ENCODE measurements at regions not wholly inside any gene's neighbourhood (a gene's known extent, or its start where the extent isn't known, plus 50 kb on each side); places are given as distances from the start of the nearest gene placed in this dataset.

GRCh38 chr13:74461011-74461410, 326.8 kb upstream of the KLF12 start:
- Histone ChIP-seq H3K27me3 (ENCODE audit: low read depth, low read length) (no peaks in the 10 kb centered on the region), H3K4me3 (ENCODE audit: low read depth in 1 of 2, low read length in 2 of 2) (no peak overlapping the region), H3K4me1 (ENCODE audit: control insufficient read depth in 1 of 2, insufficient read depth in 2 of 2, low read length in 2 of 2) (no peaks in the 10 kb centered on the region), H3K36me3 (ENCODE audit: control insufficient read depth in 1 of 2, insufficient read depth in 2 of 2, low read length in 2 of 2) (no peaks in the 10 kb centered on the region), H3K9me3 (ENCODE audit: control insufficient read depth in 1 of 2, low read length in 2 of 2) (no peaks in the 10 kb centered on the region), H3K27ac (ENCODE audit: low read length) (no peak overlapping the region)

- H3K4me3 ChIP-seq (ENCODE audit: low read depth in 1 of 2, low read length in 2 of 2) = no peak overlapping the region
- no peak overlapping the region for H3K27ac ChIP-seq (ENCODE audit: low read length)
Observed at GRCh38 chr13:74452881-74453280, 318.7 kb upstream of the KLF12 start.

GRCh38 chr13:74452176-74452575, 318.0 kb upstream of the KLF12 start:
- no peak overlapping the region for H3K27ac ChIP-seq (ENCODE audit: low read length)

More at GRCh38 chr13:74452881-74453280, 318.7 kb upstream of the KLF12 start:
- H3K36me3 ChIP-seq (ENCODE audit: control insufficient read depth in 1 of 2, insufficient read depth in 2 of 2, low read length in 2 of 2) = no peaks in the 10 kb centered on the region
- H3K4me1 ChIP-seq (ENCODE audit: control insufficient read depth in 1 of 2, insufficient read depth in 2 of 2, low read length in 2 of 2) = no peaks in the 10 kb centered on the region
- no peaks in the 10 kb centered on the region for H3K27me3 ChIP-seq (ENCODE audit: low read depth, low read length)
- H3K9me3 ChIP-seq (ENCODE audit: control insufficient read depth in 1 of 2, low read length in 2 of 2) = no peaks in the 10 kb centered on the region

GRCh38 chr13:74450964-74451363, 316.8 kb upstream of the KLF12 start:
- Histone ChIP-seq H3K27me3 (ENCODE audit: low read depth, low read length) (no peaks in the 10 kb centered on the region), H3K4me1 (ENCODE audit: control insufficient read depth in 1 of 2, insufficient read depth in 2 of 2, low read length in 2 of 2) (no peaks in the 10 kb centered on the region), H3K9me3 (ENCODE audit: control insufficient read depth in 1 of 2, low read length in 2 of 2) (no peaks in the 10 kb centered on the region), H3K27ac (ENCODE audit: low read length) (no peak overlapping the region), H3K4me3 (ENCODE audit: low read depth in 1 of 2, low read length in 2 of 2) (no peak overlapping the region), H3K36me3 (ENCODE audit: control insufficient read depth in 1 of 2, insufficient read depth in 2 of 2, low read length in 2 of 2) (no peaks in the 10 kb centered on the region)

More at GRCh38 chr13:74452176-74452575, 318.0 kb upstream of the KLF12 start:
- no peaks in the 10 kb centered on the region for H3K27me3 ChIP-seq (ENCODE audit: low read depth, low read length)
- H3K36me3 ChIP-seq (ENCODE audit: control insufficient read depth in 1 of 2, insufficient read depth in 2 of 2, low read length in 2 of 2) = no peaks in the 10 kb centered on the region
- no peaks in the 10 kb centered on the region for H3K9me3 ChIP-seq (ENCODE audit: control insufficient read depth in 1 of 2, low read length in 2 of 2)
- H3K4me3 ChIP-seq (ENCODE audit: low read depth in 1 of 2, low read length in 2 of 2) = no peak overlapping the region
- no peaks in the 10 kb centered on the region for H3K4me1 ChIP-seq (ENCODE audit: control insufficient read depth in 1 of 2, insufficient read depth in 2 of 2, low read length in 2 of 2)

GRCh38 chr13:74450525-74450845, 316.3 kb upstream of the KLF12 start:
- Histone ChIP-seq H3K27ac (ENCODE audit: low read length) (no peak overlapping the region), H3K27me3 (ENCODE audit: low read depth, low read length) (no peaks in the 10 kb centered on the region)

GRCh38 chr13:74449811-74450524, 315.8 kb upstream of the KLF12 start:
- Histone ChIP-seq H3K36me3 (ENCODE audit: control insufficient read depth in 1 of 2, insufficient read depth in 2 of 2, low read length in 2 of 2) (no peaks in the 10 kb centered on the region), H3K4me1 (ENCODE audit: control insufficient read depth in 1 of 2, insufficient read depth in 2 of 2, low read length in 2 of 2) (no peaks in the 10 kb centered on the region), H3K4me3 (ENCODE audit: low read depth in 1 of 2, low read length in 2 of 2) (no peak overlapping the region), H3K27me3 (ENCODE audit: low read depth, low read length) (no peaks in the 10 kb centered on the region), H3K27ac (ENCODE audit: low read length) (no peak overlapping the region), H3K9me3 (ENCODE audit: control insufficient read depth in 1 of 2, low read length in 2 of 2) (no peaks in the 10 kb centered on the region)

More at GRCh38 chr13:74450525-74450845, 316.3 kb upstream of the KLF12 start:
- no peaks in the 10 kb centered on the region for H3K4me1 ChIP-seq (ENCODE audit: control insufficient read depth in 1 of 2, insufficient read depth in 2 of 2, low read length in 2 of 2)
- no peaks in the 10 kb centered on the region for H3K36me3 ChIP-seq (ENCODE audit: control insufficient read depth in 1 of 2, insufficient read depth in 2 of 2, low read length in 2 of 2)
- H3K9me3 ChIP-seq (ENCODE audit: control insufficient read depth in 1 of 2, low read length in 2 of 2) = no peaks in the 10 kb centered on the region
- no peak overlapping the region for H3K4me3 ChIP-seq (ENCODE audit: low read depth in 1 of 2, low read length in 2 of 2)

- Histone ChIP-seq H3K4me1 (ENCODE audit: control insufficient read depth in 1 of 2, insufficient read depth in 2 of 2, low read length in 2 of 2) (peaks cover 0 to 15% of the 10 kb centered on the region in 2 donors), H3K27me3 (ENCODE audit: low read depth, low read length) (no peaks in the 10 kb centered on the region), H3K27ac (ENCODE audit: low read length) (no peak overlapping the region), H3K9me3 (ENCODE audit: control insufficient read depth in 1 of 2, low read length in 2 of 2) (no peaks in the 10 kb centered on the region), H3K4me3 (ENCODE audit: low read depth in 1 of 2, low read length in 2 of 2) (no peak overlapping the region), H3K36me3 (ENCODE audit: control insufficient read depth in 1 of 2, insufficient read depth in 2 of 2, low read length in 2 of 2) (no peaks in the 10 kb centered on the region)
Observed at GRCh38 chr13:74444864-74445479, 310.8 kb upstream of the KLF12 start.

- H3K4me1 ChIP-seq (ENCODE audit: control insufficient read depth in 1 of 2, insufficient read depth in 2 of 2, low read length in 2 of 2) = peaks cover 0 to 15% of the 10 kb centered on the region in 2 donors
- H3K4me3 ChIP-seq (ENCODE audit: low read depth in 1 of 2, low read length in 2 of 2) = no peak overlapping the region
- no peaks in the 10 kb centered on the region for H3K9me3 ChIP-seq (ENCODE audit: control insufficient read depth in 1 of 2, low read length in 2 of 2)
- H3K27ac ChIP-seq (ENCODE audit: low read length) = no peak overlapping the region
- no peaks in the 10 kb centered on the region for H3K27me3 ChIP-seq (ENCODE audit: low read depth, low read length)
- H3K36me3 ChIP-seq (ENCODE audit: control insufficient read depth in 1 of 2, insufficient read depth in 2 of 2, low read length in 2 of 2) = no peaks in the 10 kb centered on the region
Observed at GRCh38 chr13:74444161-74444571, 310.0 kb upstream of the KLF12 start.

- H3K36me3 ChIP-seq (ENCODE audit: control insufficient read depth in 1 of 2, insufficient read depth in 2 of 2, low read length in 2 of 2) = no peaks in the 10 kb centered on the region
- H3K4me3 ChIP-seq (ENCODE audit: low read depth in 1 of 2, low read length in 2 of 2) = no peak overlapping the region
- H3K9me3 ChIP-seq (ENCODE audit: control insufficient read depth in 1 of 2, low read length in 2 of 2) = no peaks in the 10 kb centered on the region
- no peaks in the 10 kb centered on the region for H3K27me3 ChIP-seq (ENCODE audit: low read depth, low read length)
- H3K4me1 ChIP-seq (ENCODE audit: control insufficient read depth in 1 of 2, insufficient read depth in 2 of 2, low read length in 2 of 2) = peaks cover 0 to 19% of the 10 kb centered on the region in 2 donors
- H3K27ac ChIP-seq (ENCODE audit: low read length) = no peak overlapping the region
Observed at GRCh38 chr13:74443631-74444030, 309.4 kb upstream of the KLF12 start.

- Histone ChIP-seq H3K4me3 (ENCODE audit: low read depth in 1 of 2, low read length in 2 of 2) (no peak overlapping the region), H3K36me3 (ENCODE audit: control insufficient read depth in 1 of 2, insufficient read depth in 2 of 2, low read length in 2 of 2) (no peaks in the 10 kb centered on the region), H3K27ac (ENCODE audit: low read length) (no peak overlapping the region), H3K27me3 (ENCODE audit: low read depth, low read length) (no peaks in the 10 kb centered on the region), H3K9me3 (ENCODE audit: control insufficient read depth in 1 of 2, low read length in 2 of 2) (no peaks in the 10 kb centered on the region), H3K4me1 (ENCODE audit: control insufficient read depth in 1 of 2, insufficient read depth in 2 of 2, low read length in 2 of 2) (peaks cover 0 to 19% of the 10 kb centered on the region in 2 donors)
Observed at GRCh38 chr13:74442751-74443150, 308.5 kb upstream of the KLF12 start.

GRCh38 chr13:74438901-74439300, 304.7 kb upstream of the KLF12 start:
- H3K27me3 ChIP-seq (ENCODE audit: low read depth, low read length) = no peaks in the 10 kb centered on the region
- peaks cover 0 to 14% of the 10 kb centered on the region in 2 donors for H3K4me1 ChIP-seq (ENCODE audit: control insufficient read depth in 1 of 2, insufficient read depth in 2 of 2, low read length in 2 of 2)
- H3K36me3 ChIP-seq (ENCODE audit: control insufficient read depth in 1 of 2, insufficient read depth in 2 of 2, low read length in 2 of 2) = no peaks in the 10 kb centered on the region
- H3K4me3 ChIP-seq (ENCODE audit: low read depth in 1 of 2, low read length in 2 of 2) = no peak overlapping the region
- no peaks in the 10 kb centered on the region for H3K9me3 ChIP-seq (ENCODE audit: control insufficient read depth in 1 of 2, low read length in 2 of 2)
- no peak overlapping the region for H3K27ac ChIP-seq (ENCODE audit: low read length)

- H3K4me3 ChIP-seq (ENCODE audit: low read depth in 1 of 2, low read length in 2 of 2) = no peak overlapping the region
- H3K9me3 ChIP-seq (ENCODE audit: control insufficient read depth in 1 of 2, low read length in 2 of 2) = no peaks in the 10 kb centered on the region
- no peaks in the 10 kb centered on the region for H3K36me3 ChIP-seq (ENCODE audit: control insufficient read depth in 1 of 2, insufficient read depth in 2 of 2, low read length in 2 of 2)
- no peaks in the 10 kb centered on the region for H3K27me3 ChIP-seq (ENCODE audit: low read depth, low read length)
- H3K27ac ChIP-seq (ENCODE audit: low read length) = no peak overlapping the region
- peaks cover 0 to 4% of the 10 kb centered on the region in 2 donors for H3K4me1 ChIP-seq (ENCODE audit: control insufficient read depth in 1 of 2, insufficient read depth in 2 of 2, low read length in 2 of 2)
Observed at GRCh38 chr13:74434782-74435181, 300.6 kb upstream of the KLF12 start.

Data from muscle layer of duodenum (tissue), 2 donors.